Ecto neural progenitor cell (in vitro differentiated cells): ENCODE measurements at regions not wholly inside any gene's neighbourhood (a gene's known extent, or its start where the extent isn't known, plus 50 kb on each side); places are given as distances from the start of the nearest gene placed in this dataset.
A peak's percentile ranks its signal among the peaks of the same experiment; 100 is the strongest.
"Not testable (repeated sequence)": the region's sequence is repeated elsewhere in the genome, so short reads cannot be mapped to it uniquely, and the experiment has no call there.

Experiments used
- DNase-seq: peaks from one replicate; pipeline ENCODE4 v3.0.0-alpha.2; 2018; ENCODE audit warnings: low spot score

DNA sequence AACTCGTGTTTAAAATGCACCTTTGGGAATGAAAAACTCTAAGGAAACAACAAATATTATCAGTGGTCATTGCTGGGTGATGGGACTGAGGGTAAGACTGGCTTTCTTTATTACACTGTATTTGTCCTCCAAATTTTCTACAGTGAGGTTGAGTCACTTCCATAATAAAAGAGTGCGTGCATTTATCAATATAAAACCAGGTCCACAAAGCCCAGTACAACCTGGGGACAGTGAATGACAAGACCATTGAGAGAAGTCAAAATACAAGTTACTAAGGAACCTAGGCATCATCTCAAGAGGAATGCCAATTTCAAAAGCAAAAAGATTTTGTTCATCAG lies 76.4 kb downstream of the MAGED4 start:
- DNase-seq = no peak

GRCh38 chrX:52261463-52262194 lies 76.9 kb downstream of the MAGED4 start:
- peak; percentile 90 for DNase-seq

- DNase-seq = no peak
These were observed 77.5 kb downstream of the MAGED4 start for GRCh38 chrX:52262195-52262546.

DNA sequence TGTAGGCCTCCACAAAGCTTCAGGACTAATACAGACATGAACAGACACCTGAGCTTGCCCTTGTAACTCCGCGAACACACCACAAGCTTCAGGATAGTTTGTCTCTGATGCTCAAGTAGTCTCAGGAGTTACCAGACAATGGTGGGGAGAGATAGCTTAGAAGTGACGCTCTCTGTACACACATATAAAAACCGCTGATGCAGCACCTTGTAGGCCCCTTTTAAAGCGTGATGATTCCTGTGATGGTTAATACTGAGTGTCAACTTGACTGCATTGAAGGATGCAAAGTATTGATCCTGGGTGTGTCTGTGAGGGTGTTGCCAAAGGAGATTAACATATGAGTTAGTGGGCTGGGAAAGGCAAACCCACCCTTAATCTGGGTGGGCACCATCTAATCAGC lies 78.7 kb downstream of the MAGED4 start:
- no peak for DNase-seq

- peak; percentile 56 for DNase-seq
These were observed 81.0 kb downstream of the MAGED4 start for GRCh38 chrX:52265713-52266112.

DNA sequence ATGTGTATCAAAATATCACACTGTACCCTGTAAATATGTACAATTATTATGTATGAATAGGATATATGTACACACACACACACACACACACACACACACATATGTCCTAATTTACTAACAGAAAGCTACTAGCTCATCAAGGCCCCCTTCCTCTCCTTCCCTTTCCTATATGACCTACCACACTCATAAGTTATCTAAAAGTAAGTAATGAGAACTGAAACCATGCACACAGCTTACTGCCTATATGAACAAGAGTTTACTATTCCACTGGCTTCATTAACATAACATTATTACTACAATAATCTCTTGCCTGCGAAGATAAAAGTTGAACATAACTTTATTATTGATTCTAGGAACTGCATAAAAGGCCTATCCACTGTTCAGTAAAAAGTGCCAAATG lies 83.8 kb downstream of the MAGED4 start:
- DNase-seq = not testable (repeated sequence)

DNA sequence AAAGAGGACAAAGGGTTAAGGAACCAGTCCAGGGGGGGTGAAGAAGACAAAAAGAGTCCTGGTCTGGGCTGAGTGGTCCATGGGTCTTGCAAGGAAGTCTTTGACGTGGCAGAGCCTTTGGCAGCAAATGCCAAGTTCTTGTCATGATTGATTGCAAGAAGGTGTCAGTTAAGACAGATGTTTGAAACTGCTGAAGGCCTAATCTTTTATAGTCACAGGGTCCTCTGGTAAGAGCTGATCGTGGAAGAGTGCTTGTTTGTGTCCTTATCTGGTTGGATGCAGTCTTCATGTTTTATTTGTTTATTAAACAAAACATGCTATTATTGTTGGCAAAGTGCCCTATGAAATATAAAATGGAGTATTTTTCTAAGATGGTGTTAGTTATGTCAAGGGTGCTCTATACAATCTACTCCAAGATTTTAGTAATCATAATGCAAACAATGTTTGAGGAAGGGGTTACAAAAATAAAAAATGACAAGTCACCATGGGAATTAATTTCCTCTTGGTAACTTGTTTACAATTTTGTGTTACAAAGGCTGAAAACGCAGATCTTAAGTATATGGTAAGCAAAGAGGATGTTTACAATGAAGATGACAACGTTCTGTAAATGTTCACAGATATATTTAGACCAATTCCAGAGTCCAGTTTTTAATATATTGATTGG lies 85.9 kb downstream of the MAGED4 start:
- DNase-seq = no peak

GRCh38 chrX:52271206-52271605 lies 86.5 kb downstream of the MAGED4 start:
- no peak for DNase-seq

- no peak for DNase-seq
These were observed 91.2 kb upstream of the XAGE2 start for GRCh38 chrX:52277666-52278065.

DNA sequence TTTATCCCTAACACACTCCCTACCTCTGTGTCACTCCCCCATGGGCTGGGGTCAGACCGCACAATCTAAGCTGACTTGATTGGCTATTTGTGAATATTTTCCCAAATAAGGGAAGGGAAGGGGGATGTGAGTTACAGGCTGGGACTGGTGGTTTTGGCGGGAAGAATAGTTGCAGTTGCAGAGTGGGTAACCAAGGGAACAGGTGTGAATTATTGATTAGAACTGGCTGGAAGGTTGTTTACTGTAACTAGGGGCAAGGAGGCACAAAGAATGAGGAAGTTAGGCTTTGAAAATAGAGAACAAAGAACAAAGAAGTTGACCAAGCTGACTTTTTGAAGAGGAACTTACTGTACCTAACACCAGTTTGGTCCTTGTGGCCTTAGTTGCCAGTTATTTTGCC lies 88.0 kb upstream of the XAGE2 start:
- no peak for DNase-seq

GRCh38 chrX:52284865-52285264 lies 84.0 kb upstream of the XAGE2 start:
- no peak for DNase-seq

DNA sequence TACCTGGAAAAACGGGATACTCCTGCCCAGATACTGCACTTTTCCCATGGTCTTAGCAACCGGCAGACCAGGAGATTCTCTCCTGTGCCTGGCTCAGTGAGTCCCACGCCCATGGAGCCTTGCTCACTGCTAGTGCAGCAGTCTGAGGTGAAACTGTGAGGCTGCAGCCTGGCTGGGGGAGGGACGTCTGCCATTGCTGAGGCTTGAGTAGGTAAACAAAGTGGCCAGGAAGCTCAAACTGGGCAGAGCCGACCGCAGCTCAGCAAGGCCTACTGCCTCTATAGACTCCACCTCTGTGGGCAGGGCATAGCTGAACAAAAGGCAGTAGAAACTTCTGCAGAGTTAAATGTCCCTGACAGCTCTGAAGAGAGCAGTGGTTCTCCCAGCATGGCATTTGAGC lies 69.9 kb upstream of the XAGE2 start:
- not testable (repeated sequence) for DNase-seq

- DNase-seq = not testable (repeated sequence)
These were observed 60.3 kb upstream of the XAGE2 start for GRCh38 chrX:52308532-52308931.
